ENCODE measurements at regions not wholly inside any gene's neighbourhood (a gene's known extent, or its start where the extent isn't known, plus 50 kb on each side); places are given as distances from the start of the nearest gene placed in this dataset.

DNA sequence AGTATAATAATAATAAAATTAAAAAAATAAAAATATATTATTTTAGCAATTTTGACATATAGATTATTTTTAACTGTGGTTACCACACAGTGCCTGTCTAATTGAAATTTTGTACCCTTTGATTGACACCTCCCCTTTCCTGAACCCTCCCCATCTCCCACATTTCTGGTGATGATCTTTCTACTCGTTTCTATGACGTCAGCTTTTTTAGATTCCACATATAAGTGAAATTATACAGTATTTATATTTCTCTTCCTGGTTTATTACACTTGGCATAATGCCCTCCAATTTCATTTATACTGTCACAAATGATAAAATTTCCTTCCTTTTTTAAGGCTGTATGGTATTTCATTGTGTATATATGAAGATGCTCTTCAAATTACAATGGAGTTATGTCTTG, 258.1 kb upstream of the PTCHD4 start:
- no peak for DNase-seq

DNA sequence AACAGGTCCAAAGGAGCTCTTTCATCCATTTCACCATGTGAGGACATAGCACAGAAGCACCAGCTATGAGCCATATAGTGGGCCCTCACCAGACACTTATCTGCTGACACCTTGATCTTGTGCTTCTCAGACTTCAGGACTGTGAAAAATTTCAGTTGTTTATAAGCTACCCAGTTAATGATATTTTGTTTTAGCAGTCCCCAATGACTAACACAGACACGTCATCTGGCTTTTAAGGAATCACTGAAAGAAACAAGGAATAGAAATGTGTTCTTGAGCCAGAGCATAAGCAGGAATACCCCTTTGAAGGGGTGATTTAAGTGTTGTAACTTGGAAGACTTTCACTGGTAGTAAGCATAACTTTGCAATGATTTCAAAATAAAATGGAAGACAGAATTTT, 214.7 kb upstream of the PTCHD4 start:
- DNase-seq, result no peak

DNA sequence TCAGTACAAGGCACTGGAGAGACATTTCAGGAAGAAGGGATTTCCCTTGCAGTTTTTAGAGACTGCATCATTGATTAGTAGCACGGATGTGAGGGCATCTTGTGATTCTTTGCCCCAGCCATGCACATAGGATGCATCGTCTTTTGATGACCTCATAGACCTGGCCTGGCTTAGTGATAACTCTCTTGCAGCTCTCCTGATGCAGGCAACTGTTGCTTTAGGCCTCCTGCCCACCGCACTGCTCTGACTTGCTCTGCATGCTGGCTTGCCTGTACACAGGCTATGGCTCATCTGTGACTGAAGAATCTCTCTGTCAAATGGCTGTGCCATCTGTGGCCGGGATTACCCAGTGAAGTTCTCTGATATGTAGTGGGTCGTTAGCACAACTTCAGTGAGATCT, 207.7 kb upstream of the PTCHD4 start:
- no peak for DNase-seq

DNA sequence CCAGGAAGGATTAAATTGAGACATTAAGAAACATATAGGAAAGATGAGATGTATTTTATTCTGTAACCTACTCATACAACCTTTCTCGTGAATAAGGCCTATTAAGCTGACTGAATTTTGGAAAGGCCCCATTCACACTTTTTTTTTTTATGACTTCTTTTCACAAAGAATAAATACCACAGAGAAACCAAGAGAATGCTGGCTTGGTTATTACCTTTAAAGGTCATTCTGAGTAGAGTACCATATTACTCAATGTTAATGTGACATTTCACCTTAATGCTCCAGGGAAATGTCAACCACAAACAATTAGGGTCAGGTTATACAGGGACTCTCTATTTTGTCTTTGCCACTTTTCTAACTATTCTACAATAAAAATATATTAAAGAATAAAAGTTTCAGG, 204.9 kb upstream of the PTCHD4 start:
- no peak for DNase-seq

GRCh38 chr6:48315051-48315719, 204.2 kb upstream of the PTCHD4 start:
- DNase-seq, result no peak

DNA sequence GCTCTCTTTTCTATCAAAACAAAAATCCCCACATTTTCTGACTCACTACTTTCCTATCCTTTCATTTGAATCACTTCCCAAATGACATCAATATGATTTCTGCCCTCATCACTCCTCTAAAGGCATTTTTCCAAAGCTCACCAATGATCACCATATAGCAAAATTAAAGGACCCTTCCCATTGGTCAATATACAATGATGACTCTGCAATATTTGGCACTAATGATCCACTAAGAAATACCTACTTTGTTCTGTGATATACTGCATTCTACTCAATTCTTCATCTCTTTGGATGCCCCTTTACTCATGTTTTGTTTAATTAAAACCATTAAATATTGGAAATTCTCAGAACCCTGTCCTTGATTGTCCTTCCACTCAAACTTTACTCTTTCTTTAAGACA, 200.3 kb upstream of the PTCHD4 start:
- no peak for DNase-seq

DNA sequence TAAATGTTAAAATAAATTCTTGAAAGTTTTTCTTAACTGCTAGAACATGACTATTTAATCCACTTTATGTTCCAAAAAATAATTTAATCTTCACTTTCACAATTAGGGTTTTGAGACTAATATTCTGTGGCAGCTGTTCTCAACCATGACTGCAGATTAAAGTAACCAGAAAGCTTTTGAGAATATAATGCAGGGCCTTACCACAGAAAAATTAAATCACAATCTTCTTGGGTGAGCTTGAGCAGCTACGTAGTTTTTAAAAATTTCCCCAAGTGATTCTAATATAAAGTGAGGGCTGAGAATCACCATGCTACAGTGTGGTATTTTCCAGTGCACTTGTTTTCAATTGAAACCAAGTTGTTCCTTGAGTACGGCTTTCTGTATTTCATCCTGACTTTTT, 196.6 kb upstream of the PTCHD4 start:
- no peak for DNase-seq

GRCh38 chr6:48290595-48290994, 179.6 kb upstream of the PTCHD4 start:
- no peak for DNase-seq

DNA sequence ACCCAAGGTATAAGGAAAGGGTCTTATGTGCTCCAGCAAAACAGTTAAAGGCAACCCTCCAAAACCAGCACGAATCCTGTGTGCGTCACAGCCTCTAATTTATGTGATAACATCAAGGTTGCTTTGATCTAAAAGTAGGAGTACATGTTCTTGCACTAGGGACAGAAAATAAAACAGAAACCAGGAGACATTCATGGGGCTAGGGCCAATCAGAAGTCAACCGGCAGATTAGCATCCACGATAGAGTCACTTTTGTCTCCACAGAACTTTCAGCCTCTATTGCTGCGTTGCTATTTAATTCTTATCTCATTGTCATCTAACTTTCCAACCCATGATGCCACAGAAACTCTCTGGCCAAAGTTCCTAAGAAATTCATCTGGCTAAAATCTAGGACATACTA, 178.8 kb upstream of the PTCHD4 start:
- DNase-seq, result no peak

DNA sequence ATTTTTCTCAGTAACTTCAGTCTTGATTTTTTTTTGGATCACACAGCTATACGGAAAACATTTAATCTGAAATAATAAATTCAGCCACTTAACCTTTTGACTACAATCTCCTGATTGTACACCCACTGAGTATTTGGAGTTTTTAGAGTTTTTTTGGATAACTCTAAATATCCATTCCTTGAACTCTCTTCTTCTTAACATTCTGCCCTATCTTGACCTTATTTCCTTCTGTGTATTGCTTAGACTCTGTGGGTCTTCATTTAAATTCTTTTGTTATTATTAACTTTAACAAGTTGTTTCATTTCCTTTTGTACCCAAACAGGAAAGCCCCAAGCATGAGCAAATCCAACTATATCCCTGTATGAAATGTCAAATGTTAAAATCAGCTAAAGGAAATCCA, 170.2 kb upstream of the PTCHD4 start:
- no peak for DNase-seq

- no peak for DNase-seq
Measured at GRCh38 chr6:48280035-48280620, 169.1 kb upstream of the PTCHD4 start.

- no peak for DNase-seq
Measured at GRCh38 chr6:48278261-48278660, 167.3 kb upstream of the PTCHD4 start.

GRCh38 chr6:48272518-48272917, 161.5 kb upstream of the PTCHD4 start:
- no peak for DNase-seq

- no peak for DNase-seq
Measured at GRCh38 chr6:48255094-48255493, 144.1 kb upstream of the PTCHD4 start.

DNA sequence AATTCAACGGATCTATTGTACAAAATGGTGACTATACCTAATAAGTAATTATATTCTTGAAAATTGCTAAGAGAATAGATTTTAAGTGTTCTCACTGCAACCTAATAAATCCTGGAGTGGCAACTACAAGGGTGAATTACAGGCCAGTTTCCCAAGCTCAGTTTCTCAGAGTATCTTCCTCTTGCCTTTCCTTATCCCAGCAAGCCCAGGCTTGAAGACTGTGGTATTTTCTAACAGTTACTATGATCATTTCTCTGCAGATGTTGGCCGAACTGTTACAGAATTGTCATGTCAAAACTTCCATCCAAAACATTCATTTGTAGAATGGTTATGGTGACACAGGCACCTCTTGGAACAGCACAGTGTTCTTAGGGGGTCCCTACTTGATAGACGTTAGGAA, 138.1 kb upstream of the PTCHD4 start:
- no peak for DNase-seq

- no peak for DNase-seq
Measured at GRCh38 chr6:48243071-48243470, 132.1 kb upstream of the PTCHD4 start.

DNA sequence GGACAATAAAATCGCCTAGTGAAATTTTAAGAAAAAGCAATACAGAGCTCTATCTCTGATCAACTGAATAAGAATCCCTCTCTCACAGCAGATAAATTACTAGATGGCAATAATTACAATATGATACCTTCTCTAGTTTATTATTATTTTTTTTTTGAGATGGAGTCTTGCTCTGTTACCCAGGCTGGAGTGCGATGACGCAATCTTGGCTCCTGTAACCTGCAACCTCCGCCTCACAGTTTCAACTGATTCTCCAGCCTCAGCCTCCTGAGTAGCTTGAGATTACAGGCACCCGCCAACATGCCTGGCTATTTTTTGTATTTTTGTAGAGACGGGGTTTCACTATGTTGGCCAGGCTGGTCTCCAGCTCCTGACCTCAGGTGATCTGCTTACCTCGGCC, 129.3 kb upstream of the PTCHD4 start:
- no peak for DNase-seq

DNA sequence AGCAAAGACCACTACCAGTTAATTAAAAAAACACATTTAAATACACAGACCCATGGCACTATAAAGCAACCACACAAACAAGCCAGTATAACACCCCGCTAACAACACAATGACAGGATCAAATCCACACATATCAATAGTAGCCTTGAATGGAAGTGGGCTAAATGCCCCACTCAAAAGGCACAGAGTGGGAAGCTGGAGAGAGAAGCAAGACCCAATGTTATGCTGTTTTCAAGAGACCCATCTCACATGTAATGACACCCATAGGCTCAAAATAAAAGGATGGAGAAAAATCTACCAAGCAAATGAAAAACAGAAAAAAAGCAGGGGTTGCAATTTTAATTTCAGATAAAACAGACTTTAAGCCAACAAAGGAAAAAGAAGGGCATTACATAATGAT, 125.4 kb upstream of the PTCHD4 start:
- DNase-seq, result no peak

- no peak for DNase-seq
Measured at GRCh38 chr6:48233063-48233462, 122.1 kb upstream of the PTCHD4 start.

DNA sequence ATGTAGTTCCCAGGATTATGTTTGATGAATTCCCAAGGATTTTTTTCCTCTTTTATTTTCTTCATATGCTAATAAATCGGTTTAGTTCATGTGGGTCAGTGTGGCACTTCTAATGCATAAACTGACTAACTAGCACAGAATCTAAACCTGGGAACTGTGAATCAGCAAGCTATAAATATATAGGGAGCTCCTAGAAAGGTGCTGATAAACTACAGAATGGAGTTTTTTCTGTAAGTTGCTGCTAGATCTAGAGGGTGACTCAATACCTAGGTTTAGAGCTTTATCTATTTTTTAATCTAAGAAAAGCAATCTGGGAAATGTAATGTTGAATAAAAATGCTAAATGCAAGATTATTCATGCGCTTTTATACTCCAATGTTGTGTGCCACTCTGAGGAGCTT, 118.8 kb upstream of the PTCHD4 start:
- DNase-seq, result no peak

DNA sequence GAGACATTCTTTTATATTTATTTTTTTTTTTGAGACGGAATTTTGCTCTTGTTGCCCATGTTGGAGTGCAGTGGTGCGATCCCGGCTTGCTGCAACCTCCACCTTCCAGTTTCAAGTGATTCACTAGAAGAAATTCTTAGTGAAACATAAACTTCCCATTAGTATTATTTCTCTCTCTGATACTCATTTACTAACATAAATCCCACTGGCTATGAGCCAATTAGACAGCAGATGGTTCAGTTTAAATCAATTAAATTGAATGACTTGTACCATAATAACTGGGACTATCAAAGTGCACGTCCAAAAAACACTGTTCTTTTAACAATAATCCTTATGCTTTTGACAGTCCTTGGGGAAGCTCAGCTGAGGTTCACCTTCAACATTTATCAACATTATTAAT, 111.2 kb upstream of the PTCHD4 start:
- DNase-seq, result no peak

DNA sequence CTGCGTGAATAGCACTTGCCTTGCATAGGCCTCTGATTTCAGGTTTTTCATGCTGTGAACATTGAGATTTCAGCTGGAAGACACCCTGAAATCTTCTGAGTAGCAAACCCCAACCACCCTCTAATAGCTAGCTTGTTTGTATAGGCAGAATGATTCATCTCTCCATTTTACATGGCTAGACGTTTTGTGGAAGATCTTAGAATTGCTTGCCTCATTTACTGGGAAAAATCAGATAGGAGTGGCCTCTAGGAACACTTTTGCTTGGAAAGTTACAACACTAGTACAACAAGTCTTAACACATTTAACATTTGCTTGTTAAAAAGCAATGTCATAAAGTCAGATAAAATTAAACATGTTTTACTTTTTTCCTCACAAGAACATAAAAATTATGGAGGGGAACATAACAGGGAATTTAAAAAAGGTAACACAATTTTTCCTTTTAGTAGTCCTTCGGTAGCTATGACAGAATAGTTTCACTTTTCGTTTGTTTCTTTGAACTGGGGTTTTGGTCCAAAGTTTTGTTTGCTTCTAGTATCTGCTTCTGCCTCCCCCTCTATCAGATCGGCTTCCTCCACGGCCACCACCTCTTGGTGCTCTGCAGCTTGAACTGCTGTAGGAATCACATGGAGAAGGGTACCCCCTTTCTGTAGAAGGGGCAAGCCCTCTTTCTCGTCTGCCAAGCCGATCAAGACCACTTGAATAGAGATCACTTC, 102.2 kb upstream of the PTCHD4 start:
- DNase-seq, result no peak

GRCh38 chr6:48212501-48212900, 101.5 kb upstream of the PTCHD4 start:
- no peak for DNase-seq

GRCh38 chr6:48206091-48206490, 95.1 kb upstream of the PTCHD4 start:
- DNase-seq, result no peak
